H1 (cell line): ENCODE measurements at regions not wholly inside any gene's neighbourhood (a gene's known extent, or its start where the extent isn't known, plus 50 kb on each side); places are given as distances from the start of the nearest gene placed in this dataset.

Source experiments
- CTCF ChIA-PET: fragments of 300-600 bp; sonication (Branson Sonifier 250); formaldehyde crosslinking; loops from one replicate; lab custom pipeline; 2021; ENCODE audit not compliant: partially characterized antibody; lab: Charles Lee
- POLR2A ChIA-PET: fragments of 300-600 bp; sonication (Branson Sonifier 250); formaldehyde crosslinking; loops from one replicate; lab custom pipeline; 2021; ENCODE audit warnings: inconsistent platforms; ENCODE audit not compliant: partially characterized antibody; lab: Charles Lee
- DNase-seq, 2 experiments: peaks; one replicate each; pipeline versions ENCODE4 v3.0.0 to v3.0.0-alpha.2; 2010 to 2022; ENCODE audit warnings: low spot score in 2 of 2, low read depth in 1 of 2, mixed read lengths in 1 of 2
- FAIRE-seq: peaks from 2 replicates; lab custom pipeline; 2011; peaks lifted over from hg19 to GRCh38; lab: Jason Lieb, UNC
- H2AFZ ChIP-seq: 2 replicates; pipeline ENCODE4 v1.8.1; 2012; ENCODE audit warnings: low read length, inconsistent platforms
- H2AK5ac ChIP-seq: 2 replicates; pipeline ENCODE4 v1.6.1; 2013; ENCODE audit warnings: low read depth, low read length
- H2BK120ac ChIP-seq: replicated peaks from 2 replicates; pipeline ENCODE3; 2013; ENCODE audit warnings: low read depth, low read length, inconsistent platforms
- H2BK12ac ChIP-seq: 2 replicates; pipeline ENCODE4 v1.6.1; 2013; ENCODE audit warnings: low read depth, low read length
- H2BK15ac ChIP-seq: 2 replicates; pipeline ENCODE4 v1.6.1; 2013; ENCODE audit warnings: low read length
- H2BK20ac ChIP-seq: 2 replicates; pipeline ENCODE4 v1.6.1; 2013; ENCODE audit warnings: low read length
- H2BK5ac ChIP-seq: 2 replicates; pipeline ENCODE4 v1.6.1; 2013; ENCODE audit warnings: low read depth, low read length
- H3K14ac ChIP-seq: 2 replicates; pipeline ENCODE4 v1.6.1; 2013; ENCODE audit warnings: inconsistent platforms; ENCODE audit not compliant: insufficient read length
- H3K18ac ChIP-seq: 2 replicates; pipeline ENCODE4 v1.6.1; 2013; ENCODE audit warnings: low read length; ENCODE audit errors: extremely low read depth
- H3K23ac ChIP-seq: 2 replicates; pipeline ENCODE4 v1.6.1; 2013; ENCODE audit warnings: inconsistent platforms; ENCODE audit not compliant: insufficient read length
- H3K23me2 ChIP-seq: 2 replicates; pipeline ENCODE4 v1.6.1; 2013; ENCODE audit warnings: low read depth, low read length
- H3K27ac ChIP-seq: 2 replicates; pipeline ENCODE4 v1.6.1; 2011; ENCODE audit warnings: low read depth, low read length, inconsistent platforms
- H3K27me3 ChIP-seq, 4 experiments: replicated peaks in 1 of 4; 1 replicate in 1 of 4; 2 replicates in 3 of 4; pipeline versions ENCODE4 v1.6.1 to v1.8.1; 2011 to 2013; ENCODE audit warnings: low read length in 3 of 4, mild to moderate bottlenecking in 3 of 4, inconsistent platforms in 2 of 4, mixed read lengths in 2 of 4, moderate library complexity in 1 of 4; ENCODE audit not compliant: control insufficient read depth in 3 of 4, insufficient read depth in 3 of 4; ENCODE audit errors: extremely low read depth in 1 of 4
- H3K36me3 ChIP-seq, 4 experiments: 2 replicates each; pipeline versions ENCODE4 v1.6.1 to v1.8.1; 2011 to 2013; ENCODE audit warnings: mild to moderate bottlenecking in 4 of 4, low read length in 3 of 4, moderate library complexity in 2 of 4, control low read depth in 1 of 4, inconsistent platforms in 1 of 4; ENCODE audit not compliant: insufficient read depth in 4 of 4, control insufficient read depth in 2 of 4
- H3K4ac ChIP-seq: replicated peaks from 2 replicates; pipeline ENCODE3; 2013; ENCODE audit warnings: low read length, low read depth, mixed read lengths, inconsistent platforms; ENCODE audit not compliant: insufficient read length
- H3K4me1 ChIP-seq, 4 experiments: replicated peaks in 1 of 4; 1 replicate in 1 of 4; 2 replicates in 3 of 4; pipeline versions ENCODE4 v1.6.1 to v1.8.1; 2011 to 2013; ENCODE audit warnings: low read length in 3 of 4, inconsistent platforms in 2 of 4, mixed read lengths in 1 of 4; ENCODE audit not compliant: insufficient read depth in 4 of 4, control insufficient read depth in 3 of 4
- H3K4me2 ChIP-seq, 2 experiments: 2 replicates each; pipeline versions ENCODE4 v1.6.1 to v1.8.1; 2011 to 2013; ENCODE audit warnings: low read depth in 2 of 2, low read length in 2 of 2, control low read depth in 1 of 2, inconsistent platforms in 1 of 2, mild to moderate bottlenecking in 1 of 2; ENCODE audit not compliant: insufficient read depth in 1 of 2
- H3K4me3 ChIP-seq, 4 experiments: fragments of 200-600, 300-600 bp in 1 of 4; sonication (generic), shearing (Covaris generic), sonication (Bioruptor Twin) in 1 of 4; 2 replicates each; pipeline versions ENCODE4 v1.5.1 to v1.8.1; 2011 to 2016; ENCODE audit warnings: low read length in 4 of 4, low read depth in 3 of 4, control low read depth in 2 of 4, inconsistent platforms in 2 of 4, mild to moderate bottlenecking in 2 of 4, mixed read lengths in 1 of 4, moderate library complexity in 1 of 4; ENCODE audit not compliant: insufficient read depth in 2 of 4; ENCODE audit errors: extremely low read depth in 1 of 4
- H3K56ac ChIP-seq: replicated peaks from 2 replicates; pipeline ENCODE3; 2013; ENCODE audit warnings: low read depth, mild to moderate bottlenecking, mixed read lengths, low read length, inconsistent platforms; ENCODE audit not compliant: insufficient read length
- H3K79me1 ChIP-seq: 2 replicates; pipeline ENCODE4 v1.6.1; 2013; ENCODE audit warnings: low read depth, low read length, control low read depth
- H3K79me2 ChIP-seq, 2 experiments: 2 replicates each; pipeline versions ENCODE4 v1.6.1 to v1.8.1; 2012 to 2013; ENCODE audit warnings: low read length in 2 of 2, mild to moderate bottlenecking in 2 of 2, inconsistent platforms in 1 of 2; ENCODE audit not compliant: insufficient read depth in 2 of 2, control insufficient read depth in 1 of 2
- H3K9ac ChIP-seq, 4 experiments: replicated peaks in 1 of 4; 1 replicate in 1 of 4; 2 replicates in 3 of 4; pipeline versions ENCODE4 v1.6.1 to v1.8.1; 2011 to 2013; ENCODE audit warnings: low read depth in 3 of 4, low read length in 3 of 4, control low read depth in 2 of 4, mild to moderate bottlenecking in 2 of 4, moderate library complexity in 2 of 4, inconsistent platforms in 1 of 4; ENCODE audit errors: extremely low read depth in 1 of 4
- H3K9me3 ChIP-seq, 2 experiments: 2 replicates each; pipeline versions ENCODE4 v1.6.1 to v1.8.1; 2012 to 2013; ENCODE audit warnings: mild to moderate bottlenecking in 2 of 2, moderate library complexity in 2 of 2, control low read depth in 1 of 2, inconsistent platforms in 1 of 2, low read depth in 1 of 2, low read length in 1 of 2, mixed read lengths in 1 of 2; ENCODE audit not compliant: insufficient read depth in 2 of 2
- H4K20me1 ChIP-seq, 2 experiments: replicated peaks in 1 of 2; 2 replicates each; pipeline versions ENCODE3 to v1.8.1; 2011 to 2013; ENCODE audit warnings: inconsistent platforms in 2 of 2, low read length in 2 of 2, mild to moderate bottlenecking in 1 of 2; ENCODE audit not compliant: insufficient read depth in 2 of 2, control insufficient read depth in 1 of 2
- H4K5ac ChIP-seq: 2 replicates; pipeline ENCODE4 v1.6.1; 2013; ENCODE audit warnings: low read length, low read depth, mixed read lengths, inconsistent platforms; ENCODE audit not compliant: insufficient read length
- H4K8ac ChIP-seq: 2 replicates; pipeline ENCODE4 v1.8.0; 2013; ENCODE audit warnings: mild to moderate bottlenecking, moderate library complexity, low read length, inconsistent platforms; ENCODE audit not compliant: insufficient read depth; ENCODE audit errors: extremely low read depth
- H4K91ac ChIP-seq: replicated peaks from 2 replicates; pipeline ENCODE3; 2013; ENCODE audit warnings: low read length, mixed read lengths, inconsistent platforms; ENCODE audit not compliant: insufficient read length
- E2F6 ChIP-seq: IDR thresholded peaks from 2 replicates; pipeline ENCODE4 v1.6.1; 2012; ENCODE audit warnings: inconsistent platforms
- GTF2F1 ChIP-seq: IDR thresholded peaks from 2 replicates; pipeline ENCODE4 v1.6.1; 2012; ENCODE audit warnings: low read depth, low read length, improper control_type of control experiment, borderline replicate concordance
- MAFK ChIP-seq: IDR thresholded peaks from 2 replicates; pipeline ENCODE4 v1.6.1; 2012; ENCODE audit warnings: low read depth, mild to moderate bottlenecking, improper control_type of control experiment, low read length
- NRF1 ChIP-seq: IDR thresholded peaks from 2 replicates; pipeline ENCODE4 v1.6.1; 2011; ENCODE audit warnings: mild to moderate bottlenecking, low read depth, low read length, improper control_type of control experiment
- RXRA ChIP-seq: IDR thresholded peaks from 2 replicates; pipeline ENCODE4 v1.6.1; 2011; ENCODE audit warnings: low read depth, mild to moderate bottlenecking, low read length, moderate library complexity; ENCODE audit not compliant: insufficient read depth
- TBP ChIP-seq: IDR thresholded peaks from 2 replicates; pipeline ENCODE4 v1.6.1; 2011; ENCODE audit warnings: low read depth, low read length, improper control_type of control experiment
- WGBS, 2 experiments: shearing (Covaris generic) in 1 of 2; methylation state at CpG; one replicate each; pipeline versions ENCODE4 v1.1.6 to v1.1.7; 2013 to 2015; ENCODE audit warnings: low lambda C conversion rate in 2 of 2, mixed read lengths in 2 of 2, inconsistent platforms in 1 of 2, low coverage in 1 of 2, missing lambda C conversion rate in 1 of 2; ENCODE audit not compliant: insufficient replicate concordance in 2 of 2, insufficient coverage in 1 of 2, insufficient read length in 1 of 2; ENCODE audit errors: extremely low coverage in 1 of 2, missing lambda C conversion rate in 1 of 2; 5-methylcytosine and 5-hydroxymethylcytosine counted together

- FAIRE-seq (no peak), DNase-seq (no peak)
- Histone ChIP-seq H3K9me3 (no peaks in the 10 kb centered on the region), H2BK120ac (no peak overlapping the region), H3K14ac (no peak overlapping the region), H4K5ac (no peak overlapping the region), H2AK5ac (no peak overlapping the region), H3K9ac (no peak overlapping the region; a peak in 1 of 7 replicates), H2BK15ac (no peak overlapping the region), H3K27me3 (no peaks in the 10 kb centered on the region), H3K79me1 (no peaks in the 10 kb centered on the region), H4K8ac (no peak overlapping the region), H2BK5ac (no peak overlapping the region), H2BK12ac (no peak overlapping the region), H3K23me2 (no peaks in the 10 kb centered on the region; the same call in 1 of the 2 replicates), H3K56ac (no peak overlapping the region), H3K4me3 (no peak overlapping the region), H3K4me1 (no peaks in the 10 kb centered on the region), H2AFZ (no peak overlapping the region), H3K4ac (no peak overlapping the region), H4K20me1 (no peaks in the 10 kb centered on the region), H3K23ac (no peak overlapping the region), H3K18ac (no peak overlapping the region), H4K91ac (no peak overlapping the region), H3K27ac (no peak overlapping the region), H3K4me2 (no peak overlapping the region), H3K36me3 (no peaks in the 10 kb centered on the region), H2BK20ac (no peak overlapping the region), H3K79me2 (no peaks in the 10 kb centered on the region)
- 87% methylated on average over 4 of the region's 4 CpGs; no CpG with 5 or more reads in 1 of the 2 experiments for WGBS, 2 experiments
- ChIA-PET CTCF (no interaction called here), POLR2A (no interaction called here)
- no peak for TF ChIP-seq TBP
- TF ChIP-seq NRF1, result no peak
- no peak for TF ChIP-seq MAFK
- TF ChIP-seq GTF2F1, result no peak
- TF ChIP-seq RXRA, result no peak
- TF ChIP-seq E2F6, result no peak
Observed at GRCh38 chr11:30786256-30787110, 200.3 kb upstream of the MPPED2 start.
